K562 (cell line): ENCODE measurements at regions not wholly inside any gene's neighbourhood (a gene's known extent, or its start where the extent isn't known, plus 50 kb on each side); places are given as distances from the start of the nearest gene placed in this dataset.
A peak's percentile ranks its signal among the peaks of the same experiment; 100 is the strongest.

Source experiments
- ATAC-seq: fragments of 200-7000 bp; cut with Tn5 transposase; 3 replicates; pipeline ENCODE4 v1.9.1; 2020; ENCODE audit warnings: moderate library complexity
- BruUV-seq: library from RNA; stranded (reverse); fragments of 400-500 nt; replicated peaks from 2 replicates; lab custom pipeline; 2021; lab: Mats Ljungman, UMichigan
- CTCF ChIA-PET: fragments of 300-600 bp; formaldehyde crosslinking; extraction: SDS; loops from one replicate; lab custom pipeline; 2021; ENCODE audit warnings: low intra/inter-chr PET ratio; lab: Yijun Ruan, JAX
- POLR2A ChIA-PET: fragments of 300-600, 350-650 bp; sonication (Branson Sonifier 250); formaldehyde crosslinking; extraction: SDS; loops from one replicate; lab custom pipeline; 2021; ENCODE audit warnings: antibody characterized with exemption, inconsistent platforms; lab: Yijun Ruan, JAX
- DNase-seq, 4 experiments: peaks; one replicate each; pipeline versions ENCODE4 v3.0.0 to v3.0.0-alpha.2; 2011 to 2018; ENCODE audit warnings: low spot score in 3 of 4, mixed read lengths in 3 of 4; ENCODE audit errors: extremely low read depth in 1 of 4
- FAIRE-seq: peaks from 2 replicates; lab custom pipeline; 2011; peaks lifted over from hg19 to GRCh38; lab: Jason Lieb, UNC
- H2AFZ ChIP-seq: 2 replicates; pipeline ENCODE4 v1.6.0; 2011; ENCODE audit warnings: low read depth, low read length, control low read depth, inconsistent platforms
- H3K27ac ChIP-seq: fragments of 200-600 bp; 3 replicates; pipeline ENCODE4 v1.8.0; 2011; ENCODE audit warnings: low read depth, mild to moderate bottlenecking, control low read depth, inconsistent platforms, low read length, moderate library complexity, mixed read lengths; ENCODE audit errors: extremely low read depth
- H3K27me3 ChIP-seq, 2 experiments: fragments of 300-600 bp in 1 of 2; 2 replicates in 1 of 2; 3 replicates in 1 of 2; pipeline versions ENCODE4 v1.6.0 to v1.8.0; 2011; ENCODE audit warnings: inconsistent platforms in 2 of 2, low read length in 2 of 2, mild to moderate bottlenecking in 1 of 2, mixed read lengths in 1 of 2, moderate library complexity in 1 of 2; ENCODE audit not compliant: control insufficient read depth in 2 of 2, insufficient read depth in 2 of 2
- H3K36me3 ChIP-seq: fragments of 300-600 bp; 3 replicates; pipeline ENCODE4 v1.8.0; 2011; ENCODE audit warnings: mild to moderate bottlenecking, low read length, inconsistent platforms; ENCODE audit not compliant: control insufficient read depth, insufficient read depth
- H3K4me1 ChIP-seq, 2 experiments: fragments of 200-600 bp in 1 of 2; replicated peaks in 1 of 2; 2 replicates in 1 of 2; 3 replicates in 1 of 2; pipeline versions ENCODE4 v1.5.1 to v1.8.0; 2011; ENCODE audit warnings: inconsistent platforms in 2 of 2, low read length in 2 of 2, mild to moderate bottlenecking in 1 of 2, mixed read lengths in 1 of 2, moderate library complexity in 1 of 2; ENCODE audit not compliant: control insufficient read depth in 2 of 2, insufficient read depth in 2 of 2
- H3K4me2 ChIP-seq: 2 replicates; pipeline ENCODE4 v1.6.1; 2011; ENCODE audit warnings: low read length, control low read depth, inconsistent platforms, mixed read lengths; ENCODE audit not compliant: insufficient read depth
- H3K4me3 ChIP-seq: fragments of 200-600 bp; sonication (generic), shearing (Covaris generic); 2 replicates; pipeline ENCODE4 v1.5.1; 2016; ENCODE audit warnings: control low read depth, inconsistent platforms
- H3K79me2 ChIP-seq: fragments of 200-600 bp; 3 replicates; pipeline ENCODE4 v1.8.0; 2011; ENCODE audit warnings: low read length, inconsistent platforms; ENCODE audit not compliant: control insufficient read depth, insufficient read depth
- H3K9ac ChIP-seq, 2 experiments: 2 replicates each; pipeline versions ENCODE4 v1.6.0 to v1.6.1; 2011; ENCODE audit warnings: low read depth in 2 of 2, low read length in 2 of 2, control low read depth in 1 of 2, inconsistent platforms in 1 of 2, mild to moderate bottlenecking in 1 of 2, mixed read lengths in 1 of 2; ENCODE audit not compliant: insufficient read depth in 1 of 2
- H3K9me1 ChIP-seq: one replicate; pipeline ENCODE4 v1.6.0; 2011; ENCODE audit warnings: inconsistent platforms, mild to moderate bottlenecking, low read length, moderate library complexity; ENCODE audit not compliant: control insufficient read depth, insufficient read depth
- H3K9me3 ChIP-seq: replicated peaks from 2 replicates; pipeline ENCODE4 v1.5.1; 2011; ENCODE audit warnings: low read depth, low read length, inconsistent platforms; ENCODE audit not compliant: control insufficient read depth, insufficient read depth
- H4K20me1 ChIP-seq: replicated peaks from 2 replicates; pipeline ENCODE4 v1.6.1; 2011; ENCODE audit warnings: low read length, inconsistent platforms, mixed read lengths; ENCODE audit not compliant: control insufficient read depth, insufficient read depth
- CEBPB ChIP-seq: fragments of 450-650 bp; IDR thresholded peaks from 2 replicates; pipeline ENCODE4 v1.6.1; 2016; ENCODE audit warnings: missing genetic modification characterization, missing compliant biosample characterization
- CEBPG ChIP-seq, 3 experiments: fragments of 200-800 bp in 1 of 3; sonication (Bioruptor generic) in 1 of 3; sonication (generic) in 1 of 3; formaldehyde crosslinking in 1 of 3; IDR thresholded peaks in 2 of 3; conservative IDR thresholded peaks in 1 of 3; 2 replicates each; pipeline versions ENCODE4 v1.6.1 to v1.8.0; 2016 to 2022; ENCODE audit warnings: missing compliant biosample characterization in 2 of 3, missing genetic modification characterization in 2 of 3, mild to moderate bottlenecking in 1 of 3, missing genetic modification reagents in 1 of 3
- GTF2E2 ChIP-seq: fragments of 200-800 bp; sonication (Bioruptor generic); IDR thresholded peaks from 2 replicates; pipeline ENCODE4 v1.6.1; 2016; ENCODE audit warnings: missing genetic modification characterization, missing compliant biosample characterization
- KDM2B ChIP-seq: fragments of 250-450 bp; sonication (Bioruptor Pico); IDR thresholded peaks from 2 replicates; pipeline ENCODE4 v1.8.0; 2021; ENCODE audit warnings: mild to moderate bottlenecking, moderate library complexity
- MCM2 ChIP-seq: fragments of 450-650 bp; IDR thresholded peaks from 2 replicates; pipeline ENCODE4 v1.6.1; 2017; ENCODE audit warnings: low read depth, mild to moderate bottlenecking
- PKNOX1 ChIP-seq: fragments of 450-650 bp; IDR thresholded peaks from 2 replicates; pipeline ENCODE4 v1.6.1; 2016
- POLR2G ChIP-seq: fragments of 200-400 bp; formaldehyde crosslinking; IDR thresholded peaks from 2 replicates; pipeline ENCODE4 v1.6.1; 2017; ENCODE audit warnings: low read depth, mild to moderate bottlenecking, antibody characterized with exemption, low read length, moderate library complexity
- SIRT6 ChIP-seq: IDR thresholded peaks from one replicate; pipeline ENCODE4 v1.6.1; 2012; ENCODE audit warnings: low read depth, mild to moderate bottlenecking, control low read depth, inconsistent platforms, low read length, moderate library complexity
- STAT5A ChIP-seq: IDR thresholded peaks from 2 replicates; pipeline ENCODE4 v1.6.1; 2012; ENCODE audit warnings: low read length, inconsistent platforms, borderline replicate concordance
- STAT5B ChIP-seq: fragments of 250-450 bp; sonication (Bioruptor Pico); IDR thresholded peaks from 2 replicates; pipeline ENCODE4 v1.8.0; 2021; ENCODE audit warnings: mild to moderate bottlenecking, inconsistent platforms
- THAP7 ChIP-seq: fragments of 250-450 bp; sonication (Bioruptor Pico); IDR thresholded peaks from 2 replicates; pipeline ENCODE4 v1.5.0; 2021
- ZKSCAN1 ChIP-seq: fragments of 150-350 bp; IDR thresholded peaks from 2 replicates; pipeline ENCODE4 v1.6.1; 2016; ENCODE audit warnings: low read depth, low read length
- ZNF512 ChIP-seq: IDR thresholded peaks from 2 replicates; pipeline ENCODE4 v1.6.1; 2016; ENCODE audit warnings: missing genetic modification characterization, missing compliant biosample characterization
- WGBS: fragments of 100-300 bp; shearing (Covaris generic); methylation state at CpG from one replicate; pipeline ENCODE4 v1.1.6; 2016; ENCODE audit warnings: low coverage, mixed read lengths; ENCODE audit not compliant: insufficient coverage; ENCODE audit errors: missing lambda C conversion rate; 5-methylcytosine and 5-hydroxymethylcytosine counted together
- in situ Hi-C: fragments of 300-500 bp; cut with MboI; formaldehyde crosslinking; loops from 4 replicates; pipeline ENCODE4 v1.15.0; 2018; ENCODE audit warnings: inconsistent platforms, mixed read lengths
- intact Hi-C: fragments of 100-400 bp; cut with micrococcal nuclease; formaldehyde crosslinking; loops from 2 replicates; pipeline ENCODE4 v1.14.2; 2022

GRCh38 chr11:28924004-28924403, 815.8 kb downstream of the METTL15 start:
- ChIA-PET CTCF (no interaction called here), POLR2A (no interaction called here)
- H3K27ac ChIP-seq = no peak overlapping the region
- intact Hi-C loops (no loop called here), in situ Hi-C loops (no loop called here)
- no peaks in the 10 kb centered on the region for H3K79me2 ChIP-seq
- WGBS = 0% methylated on average over 2 of the region's 2 CpGs
- no peak overlapping the region for H3K9ac ChIP-seq
- DNase-seq (no peak), ATAC-seq (no peak), FAIRE-seq (no peak)
- H3K4me3 ChIP-seq = no peak overlapping the region
- no peaks in the 10 kb centered on the region for H3K4me1 ChIP-seq
- TF ChIP-seq CEBPB (peak; percentile 22; the same call in 1 of the 2 replicates), CEBPG (CRISPR knock-in tag; IDR thresholded peaks at IDR 0.05) (no peak), CEBPG (tag; conservative IDR thresholded peaks at IDR 0.05 in 1 of 2, IDR thresholded peaks at IDR 0.05 in 1 of 2) (peak in 1 of 2 experiments; percentile 49; a peak in 1 of 4 replicates), PKNOX1 (no peak)
- no TSS peak for BruUV-seq
- no peak overlapping the region for H3K4me2 ChIP-seq
- H3K9me1 ChIP-seq = no peaks in the 10 kb centered on the region
- no peaks in the 10 kb centered on the region for H3K36me3 ChIP-seq
- H3K9me3 ChIP-seq = no peaks in the 10 kb centered on the region; the same call in 1 of the 2 replicates
- no peaks in the 10 kb centered on the region for H4K20me1 ChIP-seq
- no peak overlapping the region for H2AFZ ChIP-seq
- no peaks in the 10 kb centered on the region for H3K27me3 ChIP-seq

GRCh38 chr11:28922386-28922981, 814.3 kb downstream of the METTL15 start:
- H2AFZ ChIP-seq = no peak overlapping the region
- H3K9me1 ChIP-seq = no peaks in the 10 kb centered on the region
- H3K9me3 ChIP-seq = no peaks in the 10 kb centered on the region; the same call in 1 of the 2 replicates
- H3K4me1 ChIP-seq = no peaks in the 10 kb centered on the region
- no TSS peak for BruUV-seq
- no peaks in the 10 kb centered on the region for H3K79me2 ChIP-seq
- FAIRE-seq (no peak), ATAC-seq (no peak), DNase-seq (no peak)
- no peak overlapping the region for H3K4me3 ChIP-seq
- WGBS = 0% methylated on average over 2 of the region's 2 CpGs
- no peak overlapping the region for H3K27ac ChIP-seq
- POLR2A ChIA-PET = no interaction called here
- CTCF ChIA-PET = no interaction called here
- H3K9ac ChIP-seq = no peak overlapping the region
- no peaks in the 10 kb centered on the region for H3K36me3 ChIP-seq
- in situ Hi-C loops = no loop called here
- no peaks in the 10 kb centered on the region for H3K27me3 ChIP-seq
- H4K20me1 ChIP-seq = no peaks in the 10 kb centered on the region
- H3K4me2 ChIP-seq = no peak overlapping the region
- intact Hi-C loops = no loop called here
- TF ChIP-seq ZKSCAN1 (no peak), SIRT6 (no peak), STAT5A (no peak), STAT5B (CRISPR knock-in tag) (no peak), POLR2G (no peak), KDM2B (CRISPR knock-in tag) (no peak), THAP7 (CRISPR knock-in tag) (no peak), ZNF512 (tag) (no peak), MCM2 (no peak), GTF2E2 (tag) (no peak)
